ENCODE measurements at regions not wholly inside any gene's neighbourhood (a gene's known extent, or its start where the extent isn't known, plus 50 kb on each side); places are given as distances from the start of the nearest gene placed in this dataset.

DNA sequence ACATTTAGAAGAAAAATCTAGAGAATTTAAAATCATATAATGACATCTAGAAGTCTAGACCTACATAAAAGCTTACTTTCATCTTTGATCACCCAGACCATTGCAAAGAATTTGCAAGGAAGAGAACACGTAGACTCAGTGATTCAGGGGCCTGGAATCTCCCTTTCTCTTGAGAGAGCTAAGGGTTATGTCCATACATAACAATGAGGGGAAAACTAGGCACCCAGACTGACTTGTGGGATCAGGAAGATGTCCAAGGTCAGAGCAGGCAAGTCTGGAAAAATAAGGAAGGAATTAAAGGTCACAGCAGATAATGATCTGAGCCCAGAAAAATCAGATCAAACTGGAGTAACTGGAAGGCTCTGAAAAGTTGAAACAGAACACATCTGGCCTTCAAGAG lies 198.4 kb upstream of the SFRP2 start:
- TF ChIP-seq CTCF (conservative IDR thresholded peaks at IDR 0.05; ENCODE audit: low read length), result no peak
- TF ChIP-seq EZH2phosphoT487 (IDR thresholded peaks at IDR 0.05; ENCODE audit: borderline replicate concordance, low read depth, low read length), result no peak

Measured in OCI-LY7 (cell line).